Hepatocyte (in vitro differentiated cells): ENCODE measurements at regions not wholly inside any gene's neighbourhood (a gene's known extent, or its start where the extent isn't known, plus 50 kb on each side); places are given as distances from the start of the nearest gene placed in this dataset.

Experiments
- DNase-seq: peaks from one replicate; pipeline ENCODE4 v3.0.0-alpha.2; 2016; ENCODE audit warnings: low spot score
- H2AFZ ChIP-seq: fragments of 200-600 bp; sonication (generic); 2 replicates; pipeline ENCODE4 v1.6.0; 2016; ENCODE audit warnings: antibody characterized with exemption, mild to moderate bottlenecking
- H3K27ac ChIP-seq: fragments of 200-600 bp; sonication (generic); 2 replicates; pipeline ENCODE4 v1.5.1; 2016; ENCODE audit warnings: mild to moderate bottlenecking
- H3K27me3 ChIP-seq: fragments of 200-600 bp; sonication (generic); 2 replicates; pipeline ENCODE4 v1.6.1; 2016
- H3K36me3 ChIP-seq: fragments of 200-600 bp; sonication (generic); replicated peaks from 2 replicates; pipeline ENCODE4 v1.5.1; 2016; ENCODE audit warnings: low read depth; ENCODE audit not compliant: insufficient read depth
- H3K4me1 ChIP-seq: fragments of 200-600 bp; sonication (generic); 2 replicates; pipeline ENCODE4 v1.5.1; 2016; ENCODE audit warnings: mild to moderate bottlenecking, moderate library complexity; ENCODE audit not compliant: insufficient read depth
- H3K4me2 ChIP-seq: fragments of 200-600 bp; sonication (generic); 2 replicates; pipeline ENCODE4 v1.6.0; 2016
- H3K4me3 ChIP-seq: fragments of 200-600 bp; sonication (generic); 2 replicates; pipeline ENCODE4 v1.5.1; 2016; ENCODE audit warnings: mild to moderate bottlenecking
- H3K79me2 ChIP-seq: fragments of 200-600 bp; sonication (generic); 2 replicates; pipeline ENCODE4 v1.6.0; 2017; ENCODE audit warnings: mild to moderate bottlenecking
- H3K9me2 ChIP-seq: fragments of 200-600 bp; sonication (generic); replicated peaks from 2 replicates; pipeline ENCODE4 v1.6.0; 2017; ENCODE audit warnings: mild to moderate bottlenecking; ENCODE audit not compliant: insufficient read depth
- H3K9me3 ChIP-seq: fragments of 200-600 bp; sonication (generic); 2 replicates; pipeline ENCODE4 v1.5.1; 2016; ENCODE audit warnings: low read depth, mild to moderate bottlenecking
- H4K20me1 ChIP-seq: fragments of 200-600 bp; sonication (generic); 2 replicates; pipeline ENCODE4 v1.6.0; 2016; ENCODE audit warnings: mild to moderate bottlenecking; ENCODE audit not compliant: insufficient read depth, poor library complexity, severe bottlenecking
- EZH2 ChIP-seq: fragments of 200-600 bp; sonication (generic); IDR thresholded peaks from 2 replicates; pipeline ENCODE4 v1.6.1; 2016; ENCODE audit warnings: antibody characterized with exemption, mild to moderate bottlenecking, borderline replicate concordance
- EZH2phosphoT487 ChIP-seq: fragments of 200-600 bp; sonication (generic); IDR thresholded peaks from one replicate; pipeline ENCODE4 v1.6.1; 2018; ENCODE audit warnings: antibody characterized with exemption, mild to moderate bottlenecking, low read depth, moderate library complexity; ENCODE audit not compliant: unreplicated experiment, severe bottlenecking
- WGBS: methylation state at CpG from one replicate; pipeline ENCODE4 v1.1.6; 2016; ENCODE audit warnings: low lambda C conversion rate; ENCODE audit errors: missing lambda C conversion rate; 5-methylcytosine and 5-hydroxymethylcytosine counted together
- TF ChIP-seq, protein P1 (sequence below): fragments of 200-600 bp; sonication (generic); IDR thresholded peaks from 2 replicates; pipeline ENCODE4 v1.5.1; 2016; ENCODE audit warnings: antibody characterized with exemption, mild to moderate bottlenecking; ENCODE audit not compliant: poor library complexity

DNA sequence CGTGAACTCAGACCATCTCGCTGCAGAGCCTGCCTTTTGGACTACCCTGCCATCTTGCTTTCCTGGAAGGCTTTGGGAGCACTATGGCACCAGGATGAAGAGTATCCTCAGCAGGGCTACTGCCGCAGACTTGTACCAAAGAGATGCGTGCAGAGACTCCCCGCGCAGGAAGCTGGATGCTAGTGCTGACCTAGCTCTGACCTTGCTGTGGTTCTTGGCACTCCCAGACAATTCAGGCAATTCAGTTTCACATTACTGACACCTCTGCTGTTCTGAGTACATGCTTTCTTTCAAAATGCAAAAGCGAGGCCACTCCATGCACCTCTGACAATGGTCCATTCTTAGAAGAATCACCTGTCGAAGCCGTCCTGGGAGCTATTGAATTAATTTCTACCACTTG is 251.5 kb upstream of the MEX3C start:
- H3K9me2 ChIP-seq: no peaks in the 10 kb centered on the region
- H2AFZ ChIP-seq: no peak overlapping the region
- H3K4me2 ChIP-seq: no peak overlapping the region
- no peak for DNase-seq
- no peaks in the 10 kb centered on the region for H3K27me3 ChIP-seq
- no peaks in the 10 kb centered on the region for H3K9me3 ChIP-seq
- H3K27ac ChIP-seq: no peak overlapping the region
- H3K36me3 ChIP-seq: no peaks in the 10 kb centered on the region
- TF ChIP-seq EZH2phosphoT487 (no peak), EZH2 (no peak)
- TF ChIP-seq, protein P1, sequence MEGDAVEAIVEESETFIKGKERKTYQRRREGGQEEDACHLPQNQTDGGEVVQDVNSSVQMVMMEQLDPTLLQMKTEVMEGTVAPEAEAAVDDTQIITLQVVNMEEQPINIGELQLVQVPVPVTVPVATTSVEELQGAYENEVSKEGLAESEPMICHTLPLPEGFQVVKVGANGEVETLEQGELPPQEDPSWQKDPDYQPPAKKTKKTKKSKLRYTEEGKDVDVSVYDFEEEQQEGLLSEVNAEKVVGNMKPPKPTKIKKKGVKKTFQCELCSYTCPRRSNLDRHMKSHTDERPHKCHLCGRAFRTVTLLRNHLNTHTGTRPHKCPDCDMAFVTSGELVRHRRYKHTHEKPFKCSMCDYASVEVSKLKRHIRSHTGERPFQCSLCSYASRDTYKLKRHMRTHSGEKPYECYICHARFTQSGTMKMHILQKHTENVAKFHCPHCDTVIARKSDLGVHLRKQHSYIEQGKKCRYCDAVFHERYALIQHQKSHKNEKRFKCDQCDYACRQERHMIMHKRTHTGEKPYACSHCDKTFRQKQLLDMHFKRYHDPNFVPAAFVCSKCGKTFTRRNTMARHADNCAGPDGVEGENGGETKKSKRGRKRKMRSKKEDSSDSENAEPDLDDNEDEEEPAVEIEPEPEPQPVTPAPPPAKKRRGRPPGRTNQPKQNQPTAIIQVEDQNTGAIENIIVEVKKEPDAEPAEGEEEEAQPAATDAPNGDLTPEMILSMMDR: no peak
- H3K4me1 ChIP-seq: no peaks in the 10 kb centered on the region
- H3K4me3 ChIP-seq: no peak overlapping the region
- no peaks in the 10 kb centered on the region for H3K79me2 ChIP-seq
- 83% methylated on average over 9 of the region's 9 CpGs for WGBS
- H4K20me1 ChIP-seq: no peaks in the 10 kb centered on the region

DNA sequence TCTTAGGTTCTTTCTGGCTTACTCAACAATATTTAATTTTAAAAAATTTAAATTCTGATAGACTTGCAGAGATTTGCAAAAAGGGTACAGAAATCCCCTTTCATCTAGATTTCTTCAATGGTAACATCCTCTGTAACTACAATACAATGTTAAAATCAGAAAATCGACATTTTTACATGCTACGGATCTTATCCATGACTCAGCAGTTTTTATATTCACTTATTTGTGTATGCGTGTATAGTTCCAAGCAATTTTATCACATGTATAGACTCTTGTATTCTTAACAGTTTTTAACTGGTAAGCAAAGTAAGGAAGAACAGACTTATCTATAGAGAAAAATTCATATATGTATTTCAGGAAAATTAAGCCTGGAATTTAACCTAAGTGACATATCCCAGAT is 256.1 kb upstream of the MEX3C start:
- 92% methylated on average over 3 of the region's 3 CpGs for WGBS
- H3K36me3 ChIP-seq: no peaks in the 10 kb centered on the region

DNA sequence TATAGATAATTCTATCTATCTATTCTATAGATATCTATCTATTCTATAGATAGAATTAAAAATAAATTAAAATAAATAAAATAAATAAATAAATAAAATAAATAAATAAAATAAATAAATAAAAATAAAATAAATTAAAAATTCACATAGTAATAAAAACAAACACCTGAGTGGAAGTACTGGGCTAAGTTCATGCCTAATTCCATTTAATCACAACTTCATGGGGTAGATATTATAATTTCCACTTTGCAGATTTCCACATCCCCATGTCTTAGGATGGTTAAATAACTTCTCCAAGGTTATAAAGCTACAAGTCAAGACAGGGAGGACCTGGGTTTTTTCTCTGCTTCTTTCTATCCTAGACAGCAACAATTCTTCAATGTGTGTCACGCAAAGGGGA is 261.4 kb upstream of the MEX3C start:
- no peak overlapping the region for H3K27ac ChIP-seq
- no peak overlapping the region for H3K4me3 ChIP-seq
- TF ChIP-seq, protein P1: no peak
- TF ChIP-seq EZH2phosphoT487 (no peak), EZH2 (no peak)
- no peaks in the 10 kb centered on the region for H3K9me3 ChIP-seq
- H3K36me3 ChIP-seq: no peaks in the 10 kb centered on the region
- no peaks in the 10 kb centered on the region for H3K79me2 ChIP-seq
- H3K27me3 ChIP-seq: no peaks in the 10 kb centered on the region
- H4K20me1 ChIP-seq: no peaks in the 10 kb centered on the region
- H3K9me2 ChIP-seq: no peaks in the 10 kb centered on the region
- H2AFZ ChIP-seq: no peak overlapping the region
- no peaks in the 10 kb centered on the region for H3K4me1 ChIP-seq
- 97% methylated on average over 1 of the region's 1 CpG for WGBS
- H3K4me2 ChIP-seq: no peak overlapping the region
- no peak for DNase-seq

More for the DNA sequence above, 256.1 kb upstream of the MEX3C start:
- DNase-seq: no peak
- Histone ChIP-seq H2AFZ (no peak overlapping the region), H3K9me2 (no peaks in the 10 kb centered on the region), H3K4me2 (no peak overlapping the region), H3K27me3 (no peaks in the 10 kb centered on the region), H3K4me3 (no peak overlapping the region), H3K4me1 (no peaks in the 10 kb centered on the region), H3K79me2 (no peaks in the 10 kb centered on the region), H3K9me3 (no peaks in the 10 kb centered on the region), H3K27ac (no peak overlapping the region), H4K20me1 (no peaks in the 10 kb centered on the region)
- TF ChIP-seq EZH2phosphoT487 (no peak), EZH2 (no peak)
- TF ChIP-seq, protein P1: no peak

DNA sequence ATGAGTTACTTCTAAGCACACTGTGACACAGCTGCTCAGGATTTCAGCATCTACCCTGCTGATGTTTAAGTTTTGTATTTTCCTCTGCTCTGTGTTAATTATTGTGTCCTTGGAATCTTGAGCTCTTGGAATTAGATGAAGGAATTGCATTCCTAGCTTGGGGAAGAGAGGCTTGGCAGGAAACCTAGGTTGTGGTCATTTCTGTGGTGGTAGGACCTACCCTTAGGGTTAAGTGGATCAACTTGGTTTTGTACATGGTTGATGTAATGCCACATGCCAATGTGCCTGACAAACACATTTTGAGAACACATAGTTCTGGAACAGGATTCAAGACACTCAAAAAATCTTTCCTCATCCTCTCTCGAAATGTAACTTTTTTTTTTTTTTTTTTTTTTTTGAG is 264.5 kb upstream of the MEX3C start:
- H3K79me2 ChIP-seq: no peaks in the 10 kb centered on the region
- H3K27me3 ChIP-seq: no peaks in the 10 kb centered on the region
- DNase-seq: peak; percentile 13
- H4K20me1 ChIP-seq: no peaks in the 10 kb centered on the region
- TF ChIP-seq, protein P1: no peak
- no peak for TF ChIP-seq EZH2phosphoT487
- no peak for TF ChIP-seq EZH2
- no peak overlapping the region for H2AFZ ChIP-seq
- H3K4me3 ChIP-seq: no peak overlapping the region
- WGBS: 57% methylated on average over 1 of the region's 1 CpG
- no peak overlapping the region for H3K27ac ChIP-seq
- H3K9me2 ChIP-seq: no peaks in the 10 kb centered on the region
- H3K36me3 ChIP-seq: no peaks in the 10 kb centered on the region
- H3K4me2 ChIP-seq: no peak overlapping the region
- H3K4me1 ChIP-seq: no peaks in the 10 kb centered on the region
- no peaks in the 10 kb centered on the region for H3K9me3 ChIP-seq
